SK-N-SH (cell line): ENCODE measurements at regions not wholly inside any gene's neighbourhood (a gene's known extent, or its start where the extent isn't known, plus 50 kb on each side); places are given as distances from the start of the nearest gene placed in this dataset.

Source experiments
- CTCF ChIA-PET: fragments of 300-600, 350-600 bp; formaldehyde crosslinking; extraction: SDS; loops from one replicate; lab custom pipeline; 2021; lab: Yijun Ruan, JAX
- POLR2A ChIA-PET: fragments of 350-600 bp; sonication (Branson Sonifier 250); formaldehyde crosslinking; extraction: SDS; loops from one replicate; lab custom pipeline; 2020; ENCODE audit warnings: antibody characterized with exemption, inconsistent platforms; lab: Yijun Ruan, JAX
- DNase-seq: peaks from one replicate; pipeline ENCODE4 v3.0.0; 2012
- H2AFZ ChIP-seq: fragments of 200-600 bp; sonication (generic); 2 replicates; pipeline ENCODE4 v1.8.1; 2016; ENCODE audit warnings: antibody characterized with exemption, mild to moderate bottlenecking, low read depth
- H3F3A ChIP-seq: fragments of 200-600 bp; sonication (generic); replicated peaks from 2 replicates; pipeline ENCODE3; 2016; ENCODE audit warnings: antibody characterized with exemption, mild to moderate bottlenecking; ENCODE audit not compliant: insufficient read depth
- H3K27ac ChIP-seq, 2 experiments: fragments of 200-500 bp in 1 of 2; fragments of 200-600 bp in 1 of 2; sonication (Bioruptor generic) in 1 of 2; sonication (generic), shearing (Covaris generic) in 1 of 2; 2 replicates each; pipeline versions ENCODE4 v1.5.1 to v1.6.1; 2014 to 2016; ENCODE audit warnings: low read depth in 2 of 2, inconsistent platforms in 1 of 2, low read length in 1 of 2, mild to moderate bottlenecking in 1 of 2, mixed read lengths in 1 of 2
- H3K27me3 ChIP-seq: fragments of 200-600 bp; sonication (generic), shearing (Covaris generic); 2 replicates; pipeline ENCODE4 v1.6.1; 2016; ENCODE audit warnings: mixed run types; ENCODE audit not compliant: insufficient read depth
- H3K36me3 ChIP-seq, 2 experiments: fragments of 200-500 bp in 1 of 2; fragments of 200-600 bp in 1 of 2; sonication (Bioruptor generic) in 1 of 2; sonication (generic) in 1 of 2; replicated peaks in 1 of 2; 2 replicates each; pipeline versions ENCODE3 to v1.5.1; 2014 to 2016; ENCODE audit warnings: low read length in 1 of 2, mild to moderate bottlenecking in 1 of 2; ENCODE audit not compliant: insufficient read depth in 2 of 2, control insufficient read depth in 1 of 2
- H3K4me1 ChIP-seq, 2 experiments: fragments of 200-500 bp in 1 of 2; fragments of 200-600 bp in 1 of 2; sonication (Bioruptor generic) in 1 of 2; sonication (generic), shearing (Covaris generic) in 1 of 2; 2 replicates each; pipeline versions ENCODE4 v1.5.1 to v1.6.1; 2014 to 2016; ENCODE audit warnings: low read depth in 1 of 2, low read length in 1 of 2, mixed run types in 1 of 2; ENCODE audit not compliant: insufficient read depth in 2 of 2, control insufficient read depth in 1 of 2
- H3K4me2 ChIP-seq: fragments of 200-600 bp; sonication (generic), shearing (Covaris generic); 2 replicates; pipeline ENCODE4 v1.6.1; 2017; ENCODE audit warnings: mixed run types
- H3K4me3 ChIP-seq, 2 experiments: fragments of 200-500 bp in 1 of 2; fragments of 200-600 bp in 1 of 2; sonication (Bioruptor generic) in 1 of 2; sonication (generic), shearing (Covaris generic) in 1 of 2; 2 replicates each; pipeline versions ENCODE4 v1.5.1 to v1.8.1; 2014 to 2016; ENCODE audit warnings: low read depth in 2 of 2, inconsistent platforms in 1 of 2, low read length in 1 of 2, mild to moderate bottlenecking in 1 of 2, mixed read lengths in 1 of 2, moderate library complexity in 1 of 2
- H3K79me2 ChIP-seq: fragments of 200-600 bp; sonication (generic); 2 replicates; pipeline ENCODE4 v1.8.1; 2017; ENCODE audit warnings: mild to moderate bottlenecking; ENCODE audit not compliant: insufficient read depth
- H3K9ac ChIP-seq: fragments of 200-600 bp; sonication (generic); 2 replicates; pipeline ENCODE4 v1.6.1; 2017; ENCODE audit warnings: mixed run types
- H3K9me2 ChIP-seq: fragments of 200-600 bp; sonication (generic); 2 replicates; pipeline ENCODE4 v1.6.1; 2017; ENCODE audit warnings: mixed run types
- H3K9me3 ChIP-seq: fragments of 200-600 bp; sonication (generic); 2 replicates; pipeline ENCODE4 v1.6.1; 2017; ENCODE audit warnings: mixed run types, mild to moderate bottlenecking, moderate library complexity
- H4K20me1 ChIP-seq: fragments of 200-600 bp; sonication (generic); 2 replicates; pipeline ENCODE4 v1.6.1; 2017; ENCODE audit warnings: mild to moderate bottlenecking, mixed run types; ENCODE audit not compliant: insufficient read depth
- CHD2 ChIP-seq: fragments of 150-350 bp; IDR thresholded peaks from 2 replicates; pipeline ENCODE4 v1.6.1; 2018; ENCODE audit warnings: low read length; ENCODE audit not compliant: partially characterized antibody
- ELF1 ChIP-seq: IDR thresholded peaks from 2 replicates; pipeline ENCODE4 v1.4.0; 2012
- EZH2phosphoT487 ChIP-seq: fragments of 200-600 bp; sonication (generic); IDR thresholded peaks from 2 replicates; pipeline ENCODE4 v1.6.1; 2017; ENCODE audit warnings: low read depth, mixed run types, mild to moderate bottlenecking, antibody characterized with exemption, moderate library complexity, borderline replicate concordance
- FOSL2 ChIP-seq: IDR thresholded peaks from 2 replicates; pipeline ENCODE4 v1.4.0; 2012; ENCODE audit warnings: low read depth, mild to moderate bottlenecking, moderate library complexity, borderline replicate concordance
- FOXJ3 ChIP-seq: sonication (generic); formaldehyde crosslinking; IDR thresholded peaks from 2 replicates; pipeline ENCODE4 v1.5.1; 2020; ENCODE audit warnings: mild to moderate bottlenecking, missing genetic modification reagents
- GABPA ChIP-seq: IDR thresholded peaks from 2 replicates; pipeline ENCODE4 v1.4.0; 2012; ENCODE audit warnings: low read depth, mild to moderate bottlenecking
- NFIC ChIP-seq: IDR thresholded peaks from 2 replicates; pipeline ENCODE4 v1.4.0; 2012; ENCODE audit warnings: borderline replicate concordance
- NRF1 ChIP-seq: IDR thresholded peaks from 2 replicates; pipeline ENCODE4 v1.6.1; 2012; ENCODE audit warnings: low read depth, mild to moderate bottlenecking, low read length
- POLR2AphosphoS5 ChIP-seq: IDR thresholded peaks from 2 replicates; pipeline ENCODE4 v1.6.1; 2012; ENCODE audit warnings: low read depth, low read length
- RAD21 ChIP-seq: IDR thresholded peaks from 2 replicates; pipeline ENCODE4 v1.6.1; 2012; ENCODE audit warnings: mild to moderate bottlenecking, low read length
- REST ChIP-seq: IDR thresholded peaks from 2 replicates; pipeline ENCODE4 v1.6.1; 2012; ENCODE audit warnings: mild to moderate bottlenecking, low read depth, low read length, moderate library complexity
- RFX5 ChIP-seq: IDR thresholded peaks from 2 replicates; pipeline ENCODE4 v1.6.1; 2012; ENCODE audit warnings: mild to moderate bottlenecking, improper control_type of control experiment, low read length
- RXRA ChIP-seq: IDR thresholded peaks from 2 replicates; pipeline ENCODE4 v1.4.0; 2012; ENCODE audit warnings: low read depth, mild to moderate bottlenecking, borderline replicate concordance
- SIN3A ChIP-seq: IDR thresholded peaks from 2 replicates; pipeline ENCODE4 v1.6.1; 2012; ENCODE audit warnings: low read depth, mild to moderate bottlenecking, low read length, moderate library complexity, borderline replicate concordance
- SMC3 ChIP-seq: IDR thresholded peaks from 2 replicates; pipeline ENCODE4 v1.6.1; 2012; ENCODE audit warnings: low read depth, low read length, improper control_type of control experiment
- TAF1 ChIP-seq: IDR thresholded peaks from 2 replicates; pipeline ENCODE4 v1.6.1; 2012; ENCODE audit warnings: low read depth, mild to moderate bottlenecking, low read length, moderate library complexity, borderline replicate concordance
- TCF12 ChIP-seq: IDR thresholded peaks from 2 replicates; pipeline ENCODE4 v1.4.0; 2012
- TEAD4 ChIP-seq: IDR thresholded peaks from 2 replicates; pipeline ENCODE4 v1.4.0; 2012; ENCODE audit warnings: mild to moderate bottlenecking, borderline replicate concordance; ENCODE audit not compliant: insufficient read depth
- USF1 ChIP-seq: IDR thresholded peaks from 2 replicates; pipeline ENCODE4 v1.4.0; 2012; ENCODE audit warnings: low read depth, borderline replicate concordance
- YY1 ChIP-seq: IDR thresholded peaks from 2 replicates; pipeline ENCODE4 v1.4.0; 2012; ENCODE audit warnings: low read depth, mild to moderate bottlenecking
- WGBS: methylation state at CpG from one replicate; pipeline ENCODE4 v1.1.6; 2017; ENCODE audit warnings: low lambda C conversion rate; 5-methylcytosine and 5-hydroxymethylcytosine counted together

- TF ChIP-seq RFX5 (no peak), TEAD4 (no peak), FOXJ3 (no peak), REST (no peak), USF1 (no peak), RXRA (no peak), SIN3A (no peak), GABPA (no peak)
- Histone ChIP-seq H3K27me3 (peaks cover 16% of the 10 kb centered on the region; the same call in 1 of the 2 replicates), H3K9me3 (no peaks in the 10 kb centered on the region), H3K4me1 (no peaks in the 10 kb centered on the region), H4K20me1 (0 out of 2 replicates have a peak, but pooled peaks cover 3% of the 10 kb centered on the region), H3K9ac (no peak overlapping the region), H2AFZ (no peak overlapping the region), H3K79me2 (no peaks in the 10 kb centered on the region), H3K9me2 (no peaks in the 10 kb centered on the region), H3K36me3 (no peaks in the 10 kb centered on the region), H3K27ac (no peak overlapping the region), H3F3A (no peaks in the 10 kb centered on the region), H3K4me3 (no peak overlapping the region), H3K4me2 (no peak overlapping the region)
- POLR2A ChIA-PET = no interaction called here
- no peak for DNase-seq
- CTCF ChIA-PET = no interaction called here
- WGBS = 13% methylated on average over 3 of the region's 3 CpGs
Observed at GRCh38 chrX:104432321-104432720, 133.7 kb upstream of the IL1RAPL2 start.

GRCh38 chrX:104430742-104431119, 135.3 kb upstream of the IL1RAPL2 start:
- no peaks in the 10 kb centered on the region for H3F3A ChIP-seq
- ChIA-PET CTCF (no interaction called here), POLR2A (no interaction called here)
- no peak overlapping the region for H3K4me3 ChIP-seq
- 0 out of 2 replicates have a peak, but pooled peaks cover 3% of the 10 kb centered on the region for H4K20me1 ChIP-seq
- no peak overlapping the region for H3K9ac ChIP-seq
- no peaks in the 10 kb centered on the region for H3K9me3 ChIP-seq
- WGBS = 4% methylated on average over 1 of the region's 1 CpG
- H3K27me3 ChIP-seq = peaks cover 18% of the 10 kb centered on the region; the same call in 1 of the 2 replicates
- no peak for DNase-seq
- no peak overlapping the region for H3K27ac ChIP-seq
- H3K9me2 ChIP-seq = no peaks in the 10 kb centered on the region
- H3K4me2 ChIP-seq = no peak overlapping the region
- H2AFZ ChIP-seq = no peak overlapping the region
- H3K79me2 ChIP-seq = no peaks in the 10 kb centered on the region
- no peaks in the 10 kb centered on the region for H3K4me1 ChIP-seq
- no peaks in the 10 kb centered on the region for H3K36me3 ChIP-seq
- TF ChIP-seq USF1 (no peak), YY1 (no peak), FOXJ3 (no peak), POLR2AphosphoS5 (no peak), TAF1 (no peak), GABPA (no peak), RAD21 (no peak), CHD2 (no peak), ELF1 (no peak), RFX5 (no peak), NRF1 (no peak), NFIC (no peak), SMC3 (no peak), EZH2phosphoT487 (no peak), FOSL2 (no peak), TCF12 (no peak), REST (no peak)
